ENCODE measurements at regions not wholly inside any gene's neighbourhood (a gene's known extent, or its start where the extent isn't known, plus 50 kb on each side); places are given as distances from the start of the nearest gene placed in this dataset.

DNA sequence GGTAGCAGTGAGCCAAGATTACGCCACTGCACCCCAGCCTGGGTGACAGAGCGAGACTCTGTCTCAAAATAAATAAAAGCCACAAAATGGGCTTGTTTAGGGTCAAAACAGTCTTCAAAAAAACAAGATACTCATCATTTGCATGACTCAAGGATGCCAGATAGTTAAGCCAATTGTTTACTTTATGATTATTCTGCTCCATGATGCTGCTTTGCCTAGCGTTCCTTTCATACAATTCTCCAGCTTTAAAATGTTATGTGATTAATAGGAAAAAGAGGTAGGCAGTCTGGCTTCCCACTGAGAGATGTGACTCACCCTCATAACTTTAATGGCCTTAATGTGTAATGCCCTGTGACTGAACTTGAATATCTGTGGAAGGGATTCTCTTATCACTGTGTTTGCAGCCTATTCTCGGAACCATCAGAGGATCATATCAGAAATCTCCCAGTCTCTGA is 364.6 kb upstream of the TRPC7 start:
- no peak for DNase-seq (ENCODE audit: extremely low spot score)
- TF ChIP-seq, protein P1, sequence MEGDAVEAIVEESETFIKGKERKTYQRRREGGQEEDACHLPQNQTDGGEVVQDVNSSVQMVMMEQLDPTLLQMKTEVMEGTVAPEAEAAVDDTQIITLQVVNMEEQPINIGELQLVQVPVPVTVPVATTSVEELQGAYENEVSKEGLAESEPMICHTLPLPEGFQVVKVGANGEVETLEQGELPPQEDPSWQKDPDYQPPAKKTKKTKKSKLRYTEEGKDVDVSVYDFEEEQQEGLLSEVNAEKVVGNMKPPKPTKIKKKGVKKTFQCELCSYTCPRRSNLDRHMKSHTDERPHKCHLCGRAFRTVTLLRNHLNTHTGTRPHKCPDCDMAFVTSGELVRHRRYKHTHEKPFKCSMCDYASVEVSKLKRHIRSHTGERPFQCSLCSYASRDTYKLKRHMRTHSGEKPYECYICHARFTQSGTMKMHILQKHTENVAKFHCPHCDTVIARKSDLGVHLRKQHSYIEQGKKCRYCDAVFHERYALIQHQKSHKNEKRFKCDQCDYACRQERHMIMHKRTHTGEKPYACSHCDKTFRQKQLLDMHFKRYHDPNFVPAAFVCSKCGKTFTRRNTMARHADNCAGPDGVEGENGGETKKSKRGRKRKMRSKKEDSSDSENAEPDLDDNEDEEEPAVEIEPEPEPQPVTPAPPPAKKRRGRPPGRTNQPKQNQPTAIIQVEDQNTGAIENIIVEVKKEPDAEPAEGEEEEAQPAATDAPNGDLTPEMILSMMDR (IDR thresholded peaks at IDR 0.05): no peak
- TF ChIP-seq EP300 (IDR thresholded peaks at IDR 0.05): no peak
- TF ChIP-seq POLR2AphosphoS5 (IDR thresholded peaks at IDR 0.05): no peak
- no peak for TF ChIP-seq POLR2A (IDR thresholded peaks at IDR 0.05; ENCODE audit: low read depth)
- Histone ChIP-seq H3K4me3 (no peak overlapping the region), H3K27ac (replicated peaks in 1 of 4) (no peak overlapping the region), H3K36me3 (no peaks in the 10 kb centered on the region), H3K9me3 (no peaks in the 10 kb centered on the region), H3K27me3 (no peaks in the 10 kb centered on the region), H3K4me1 (peaks cover 0 to 17% (median 12%) of the 10 kb centered on the region in 4 donors)
- intact Hi-C loops (cut with DNase I): no loop called here
- WGBS: 67% methylated on average over 4 of the region's 4 CpGs

DNA sequence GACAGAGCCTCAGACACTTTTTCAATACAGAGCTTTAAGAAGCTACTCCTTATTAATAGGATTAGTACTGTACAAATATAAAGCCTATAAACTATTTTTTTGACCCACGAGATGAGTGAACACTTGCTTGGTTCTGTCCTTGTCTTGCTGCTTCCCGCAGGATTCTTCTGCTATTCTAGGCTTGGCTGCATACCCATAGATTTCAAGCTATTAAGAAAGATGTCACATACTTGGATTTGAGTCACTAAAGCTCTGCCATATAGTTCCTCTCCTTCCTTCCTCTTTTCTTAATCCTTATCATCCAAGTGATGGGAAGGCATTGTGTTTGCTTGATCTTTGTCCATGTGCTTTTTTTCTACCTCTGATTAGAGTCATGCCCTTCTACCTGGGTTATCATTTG is 361.2 kb upstream of the TRPC7 start:
- Histone ChIP-seq H3K9me3 (no peaks in the 10 kb centered on the region), H3K4me3 (no peak overlapping the region), H3K27ac (replicated peaks in 1 of 4) (no peak overlapping the region), H3K4me1 (peaks cover 0 to 15% (median 10%) of the 10 kb centered on the region in 4 donors), H3K27me3 (no peaks in the 10 kb centered on the region), H3K36me3 (no peaks in the 10 kb centered on the region)
- 36% methylated on average over 2 of the region's 2 CpGs for WGBS
- no peak for DNase-seq (ENCODE audit: extremely low spot score)
- intact Hi-C loops (cut with DNase I): no loop called here
- TF ChIP-seq POLR2AphosphoS5 (IDR thresholded peaks at IDR 0.05) (no peak), EP300 (IDR thresholded peaks at IDR 0.05) (no peak), POLR2A (IDR thresholded peaks at IDR 0.05; ENCODE audit: low read depth) (no peak)
- TF ChIP-seq, protein P1 (IDR thresholded peaks at IDR 0.05): no peak

- H3K27me3 ChIP-seq: no peaks in the 10 kb centered on the region
- intact Hi-C loops (cut with DNase I): no loop called here
- H3K36me3 ChIP-seq: no peaks in the 10 kb centered on the region
- WGBS: 85% methylated on average over 2 of the region's 2 CpGs
- TF ChIP-seq POLR2A (IDR thresholded peaks at IDR 0.05; ENCODE audit: low read depth) (no peak), EP300 (IDR thresholded peaks at IDR 0.05) (no peak), POLR2AphosphoS5 (IDR thresholded peaks at IDR 0.05) (no peak)
- TF ChIP-seq, protein P1 (IDR thresholded peaks at IDR 0.05): no peak
- H3K4me1 ChIP-seq: no peaks in the 10 kb centered on the region
- H3K9me3 ChIP-seq: no peaks in the 10 kb centered on the region
- no peak for DNase-seq (ENCODE audit: extremely low spot score)
- H3K4me3 ChIP-seq: no peak overlapping the region
- H3K27ac ChIP-seq (replicated peaks in 1 of 4): no peak overlapping the region
Observed at GRCh38 chr5:136724161-136724560, 358.8 kb upstream of the TRPC7 start.

DNA sequence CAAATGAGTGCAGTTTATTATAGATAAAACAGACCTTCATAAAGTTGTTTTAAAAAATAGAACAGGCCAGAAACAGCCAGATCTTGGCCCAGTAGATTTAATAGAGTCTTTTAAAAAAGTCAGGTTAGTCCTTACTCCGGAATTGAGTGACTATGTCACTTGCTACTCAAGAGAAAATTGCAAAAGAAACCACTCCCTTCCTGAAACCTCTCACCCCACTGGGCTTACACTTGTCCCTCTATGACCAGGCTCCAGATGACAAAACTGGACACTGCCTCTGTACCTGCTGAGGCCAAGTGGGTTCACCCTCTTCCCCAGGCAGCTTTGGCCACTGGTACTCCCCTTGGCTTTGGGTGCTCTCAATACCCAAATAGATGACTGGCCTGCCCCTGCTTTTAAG is 357.2 kb upstream of the TRPC7 start:
- intact Hi-C loops (cut with DNase I): no loop called here
- Histone ChIP-seq H3K9me3 (no peaks in the 10 kb centered on the region), H3K4me3 (no peak overlapping the region), H3K27ac (replicated peaks in 1 of 4) (no peak overlapping the region), H3K36me3 (no peaks in the 10 kb centered on the region), H3K4me1 (no peaks in the 10 kb centered on the region), H3K27me3 (no peaks in the 10 kb centered on the region)
- no peak for DNase-seq (ENCODE audit: extremely low spot score)
- TF ChIP-seq POLR2AphosphoS5 (IDR thresholded peaks at IDR 0.05) (no peak), POLR2A (IDR thresholded peaks at IDR 0.05; ENCODE audit: low read depth) (no peak), EP300 (IDR thresholded peaks at IDR 0.05) (no peak)
- TF ChIP-seq, protein P1 (IDR thresholded peaks at IDR 0.05): no peak
- WGBS: 100% methylated on average over 1 of the region's 1 CpG

- no peak overlapping the region for H3K4me3 ChIP-seq
- TF ChIP-seq POLR2AphosphoS5 (IDR thresholded peaks at IDR 0.05): no peak
- WGBS: 65% methylated on average over 4 of the region's 4 CpGs
- intact Hi-C loops (cut with DNase I): no loop called here
- no peaks in the 10 kb centered on the region for H3K27me3 ChIP-seq
- H3K9me3 ChIP-seq: no peaks in the 10 kb centered on the region
- H3K4me1 ChIP-seq: no peaks in the 10 kb centered on the region
- H3K36me3 ChIP-seq: no peaks in the 10 kb centered on the region
- H3K27ac ChIP-seq (replicated peaks in 1 of 4): no peak overlapping the region
- DNase-seq (ENCODE audit: extremely low spot score): no peak
Observed at GRCh38 chr5:136722086-136722485, 356.7 kb upstream of the TRPC7 start.
